ENCODE measurements at regions not wholly inside any gene's neighbourhood (a gene's known extent, or its start where the extent isn't known, plus 50 kb on each side); places are given as distances from the start of the nearest gene placed in this dataset.

DNA sequence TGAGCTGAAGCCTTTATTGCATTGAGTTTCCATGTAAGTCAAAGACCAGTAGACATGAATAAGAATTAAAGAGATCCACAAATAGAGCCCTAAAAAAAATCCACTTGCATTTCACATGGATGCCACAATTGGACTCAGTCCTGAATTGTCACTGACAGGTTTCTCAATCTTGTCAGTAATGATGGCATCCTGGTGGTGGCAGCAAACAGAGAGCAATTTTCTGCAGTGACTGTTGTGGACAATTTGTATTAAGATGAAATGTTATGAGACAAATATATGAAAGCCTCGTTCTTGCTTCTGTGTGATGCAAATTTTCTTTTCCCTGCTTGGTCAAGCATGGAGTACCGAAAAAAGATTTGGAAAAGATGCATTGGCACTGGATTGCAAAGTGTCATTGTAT is 278.9 kb downstream of the SAMD5 start:
- Histone ChIP-seq H3K4me1 (ENCODE audit: control insufficient read depth, low read depth, low read length) (no peaks in the 10 kb centered on the region), H2AK5ac (ENCODE audit: low read length) (no peak overlapping the region), H3K9ac (ENCODE audit: low read length) (no peak overlapping the region), H2BK15ac (replicated peaks; ENCODE audit: low read depth) (no peak overlapping the region), H3K36me3 (ENCODE audit: control insufficient read depth, insufficient read depth, low read length) (no peaks in the 10 kb centered on the region), H2BK5ac (ENCODE audit: low read length) (no peak overlapping the region), H3K79me2 (ENCODE audit: control insufficient read depth, insufficient read depth, low read length) (no peaks in the 10 kb centered on the region), H3K4ac (ENCODE audit: low read depth, low read length) (no peak overlapping the region), H3K79me1 (ENCODE audit: low read length) (no peaks in the 10 kb centered on the region), H3K23ac (ENCODE audit: low read length) (no peak overlapping the region), H3K56ac (ENCODE audit: low read length) (no peak overlapping the region), H3K27ac (ENCODE audit: low read depth, low read length) (no peak overlapping the region), H2BK120ac (ENCODE audit: low read depth, low read length) (no peak overlapping the region), H4K8ac (ENCODE audit: low read depth, low read length) (no peak overlapping the region), H3K4me2 (ENCODE audit: low read length) (no peak overlapping the region), H3K4me3 (ENCODE audit: low read length) (no peak overlapping the region), H3K18ac (ENCODE audit: low read length) (no peak overlapping the region), H3K27me3 (ENCODE audit: insufficient read depth, low read length, poor library complexity) (no peaks in the 10 kb centered on the region), H4K5ac (ENCODE audit: low read length) (no peak overlapping the region)
- WGBS (ENCODE audit: extremely low coverage, insufficient coverage, low lambda C conversion rate) = no CpG with 5 or more reads among the region's 2 CpGs
- no peak for DNase-seq

DNA sequence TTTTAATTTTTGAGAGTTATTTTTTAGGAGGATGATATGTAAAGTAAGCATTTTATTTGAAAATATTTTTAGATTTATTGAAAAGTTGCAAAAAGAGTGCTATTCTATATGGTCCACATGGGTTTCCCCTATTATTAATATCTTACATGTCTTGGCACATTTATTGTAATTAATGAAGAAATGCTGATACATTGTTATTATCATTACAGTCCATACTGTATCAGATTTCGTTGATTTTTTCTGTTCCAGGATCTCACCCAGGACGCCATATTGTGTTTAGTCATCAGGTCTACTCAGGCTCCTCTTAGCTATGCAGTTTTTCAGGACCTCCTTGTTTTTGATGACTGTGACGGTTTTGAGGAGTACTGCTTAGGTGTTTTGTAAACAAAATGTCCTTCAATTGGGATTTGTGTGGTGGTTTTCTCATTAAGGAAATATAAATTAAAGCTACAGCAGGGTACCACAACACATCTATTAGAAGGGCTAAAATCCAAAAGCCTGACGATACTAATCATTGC is 281.0 kb downstream of the SAMD5 start:
- Histone ChIP-seq H3K79me2 (ENCODE audit: control insufficient read depth, insufficient read depth, low read length) (no peaks in the 10 kb centered on the region), H3K79me1 (ENCODE audit: low read length) (no peaks in the 10 kb centered on the region), H4K5ac (ENCODE audit: low read length) (no peak overlapping the region), H3K23ac (ENCODE audit: low read length) (no peak overlapping the region), H2BK15ac (replicated peaks; ENCODE audit: low read depth) (no peak overlapping the region), H3K4ac (ENCODE audit: low read depth, low read length) (no peak overlapping the region), H3K4me2 (ENCODE audit: low read length) (no peak overlapping the region), H3K4me3 (ENCODE audit: low read length) (no peak overlapping the region), H4K8ac (ENCODE audit: low read depth, low read length) (no peak overlapping the region), H3K9ac (ENCODE audit: low read length) (no peak overlapping the region), H3K36me3 (ENCODE audit: control insufficient read depth, insufficient read depth, low read length) (no peaks in the 10 kb centered on the region), H3K4me1 (ENCODE audit: control insufficient read depth, low read depth, low read length) (no peaks in the 10 kb centered on the region), H3K56ac (ENCODE audit: low read length) (no peak overlapping the region), H2BK120ac (ENCODE audit: low read depth, low read length) (no peak overlapping the region), H3K27ac (ENCODE audit: low read depth, low read length) (no peak overlapping the region), H2BK5ac (ENCODE audit: low read length) (no peak overlapping the region), H3K18ac (ENCODE audit: low read length) (no peak overlapping the region), H2AK5ac (ENCODE audit: low read length) (no peak overlapping the region), H3K27me3 (ENCODE audit: insufficient read depth, low read length, poor library complexity) (no peaks in the 10 kb centered on the region)
- WGBS (ENCODE audit: extremely low coverage, insufficient coverage, low lambda C conversion rate) = no CpG with 5 or more reads among the region's 4 CpGs
- no peak for DNase-seq

DNA sequence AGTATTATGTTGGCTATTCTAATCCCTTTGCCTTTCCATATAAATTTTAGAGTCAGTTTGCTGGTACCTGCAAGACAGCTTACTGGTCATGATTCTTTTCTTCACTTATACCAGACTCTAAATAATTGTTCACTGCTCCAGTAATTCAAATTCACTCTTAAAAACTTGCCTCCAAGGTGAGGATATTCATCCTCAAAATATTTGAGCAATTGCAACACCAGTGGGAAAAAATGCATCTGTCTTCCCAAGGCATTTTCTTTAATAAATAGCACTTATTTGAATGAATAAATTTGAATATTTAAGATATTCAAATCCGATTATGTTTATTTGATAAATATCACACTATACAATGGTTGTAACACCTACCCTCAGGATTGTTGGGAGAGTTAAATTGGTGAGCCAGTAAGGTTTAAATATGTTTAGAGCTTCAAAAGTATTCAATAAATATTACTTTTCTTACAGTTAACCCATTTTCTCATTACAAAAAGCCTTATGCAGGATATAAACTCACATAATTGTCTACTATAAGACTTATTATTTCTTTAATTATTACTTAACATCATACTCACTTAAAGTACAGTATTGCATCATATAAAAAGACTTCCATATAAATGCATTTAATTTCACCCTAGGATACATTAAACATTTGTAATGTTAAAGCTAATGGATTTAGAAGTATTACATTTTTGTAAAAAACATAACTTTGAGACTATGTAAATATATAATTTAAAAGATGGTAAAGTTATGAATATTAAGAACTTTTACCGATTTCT is 285.6 kb downstream of the SAMD5 start:
- Histone ChIP-seq H2BK120ac (ENCODE audit: low read depth, low read length) (no peak overlapping the region), H3K4me3 (ENCODE audit: low read length) (no peak overlapping the region), H3K36me3 (ENCODE audit: control insufficient read depth, insufficient read depth, low read length) (no peaks in the 10 kb centered on the region), H3K9ac (ENCODE audit: low read length) (no peak overlapping the region), H3K18ac (ENCODE audit: low read length) (no peak overlapping the region), H3K4me2 (ENCODE audit: low read length) (no peak overlapping the region), H3K4me1 (ENCODE audit: control insufficient read depth, low read depth, low read length) (no peaks in the 10 kb centered on the region), H3K27ac (ENCODE audit: low read depth, low read length) (no peak overlapping the region), H3K56ac (ENCODE audit: low read length) (no peak overlapping the region), H2BK5ac (ENCODE audit: low read length) (no peak overlapping the region), H4K8ac (ENCODE audit: low read depth, low read length) (no peak overlapping the region), H3K27me3 (ENCODE audit: insufficient read depth, low read length, poor library complexity) (no peaks in the 10 kb centered on the region), H3K79me2 (ENCODE audit: control insufficient read depth, insufficient read depth, low read length) (no peaks in the 10 kb centered on the region), H2BK15ac (replicated peaks; ENCODE audit: low read depth) (no peak overlapping the region), H4K5ac (ENCODE audit: low read length) (no peak overlapping the region), H3K79me1 (ENCODE audit: low read length) (no peaks in the 10 kb centered on the region), H2AK5ac (ENCODE audit: low read length) (no peak overlapping the region), H3K4ac (ENCODE audit: low read depth, low read length) (no peak overlapping the region), H3K23ac (ENCODE audit: low read length) (no peak overlapping the region)
- no peak for DNase-seq
- WGBS (ENCODE audit: extremely low coverage, insufficient coverage, low lambda C conversion rate) = 100% methylated on average over 1 of the region's 2 CpGs

DNA sequence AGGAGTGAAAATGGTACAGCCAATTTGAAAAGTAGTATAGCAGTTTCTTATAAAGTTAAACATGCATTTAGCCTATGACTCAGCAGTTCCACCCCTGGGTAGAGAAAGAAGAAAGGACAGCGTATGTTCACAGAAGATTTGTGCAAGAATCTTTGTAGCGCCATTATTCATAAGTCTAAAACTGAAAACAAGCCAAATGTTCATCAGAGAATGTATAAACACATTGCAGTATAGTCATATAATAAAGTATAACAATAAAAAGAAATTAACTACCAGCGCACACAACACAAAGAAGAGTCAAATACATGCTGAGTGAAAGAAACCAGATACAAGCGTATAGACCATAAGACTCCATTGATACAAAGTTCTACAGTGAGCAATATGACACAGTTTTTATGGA is 294.0 kb downstream of the SAMD5 start:
- Histone ChIP-seq H2BK120ac (ENCODE audit: low read depth, low read length) (no peak overlapping the region), H3K79me1 (ENCODE audit: low read length) (no peaks in the 10 kb centered on the region), H3K79me2 (ENCODE audit: control insufficient read depth, insufficient read depth, low read length) (no peaks in the 10 kb centered on the region), H4K5ac (ENCODE audit: low read length) (no peak overlapping the region), H3K27ac (ENCODE audit: low read depth, low read length) (no peak overlapping the region), H3K27me3 (ENCODE audit: insufficient read depth, low read length, poor library complexity) (no peaks in the 10 kb centered on the region), H4K8ac (ENCODE audit: low read depth, low read length) (no peak overlapping the region), H3K4ac (ENCODE audit: low read depth, low read length) (no peak overlapping the region), H3K4me1 (ENCODE audit: control insufficient read depth, low read depth, low read length) (no peaks in the 10 kb centered on the region), H3K9ac (ENCODE audit: low read length) (no peak overlapping the region), H2BK15ac (replicated peaks; ENCODE audit: low read depth) (no peak overlapping the region), H3K4me2 (ENCODE audit: low read length) (no peak overlapping the region), H3K18ac (ENCODE audit: low read length) (no peak overlapping the region), H2BK5ac (ENCODE audit: low read length) (no peak overlapping the region), H3K56ac (ENCODE audit: low read length) (no peak overlapping the region), H3K23ac (ENCODE audit: low read length) (no peak overlapping the region), H3K4me3 (ENCODE audit: low read length) (no peak overlapping the region), H2AK5ac (ENCODE audit: low read length) (no peak overlapping the region), H3K36me3 (ENCODE audit: control insufficient read depth, insufficient read depth, low read length) (no peaks in the 10 kb centered on the region)
- no peak for DNase-seq
- WGBS (ENCODE audit: extremely low coverage, insufficient coverage, low lambda C conversion rate) = no CpG with 5 or more reads among the region's 4 CpGs

DNA sequence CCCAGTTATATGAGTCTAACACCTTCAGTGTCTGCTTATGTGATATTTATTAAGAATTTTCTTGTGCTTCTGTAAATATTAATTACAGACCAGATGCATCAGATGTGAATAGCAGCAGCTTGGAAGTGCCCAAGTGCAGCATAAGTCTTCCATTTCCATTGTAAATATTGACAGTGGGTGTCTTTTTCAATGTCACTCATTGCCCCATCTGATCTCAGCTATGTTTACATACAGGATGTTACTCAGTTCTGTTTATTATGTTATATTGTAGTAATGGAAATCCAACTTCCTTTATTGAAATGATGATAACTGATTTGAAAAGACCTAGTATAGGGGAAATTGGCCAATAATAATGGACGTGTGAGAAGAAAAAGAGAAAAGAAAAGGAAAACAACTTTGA is 296.7 kb downstream of the SAMD5 start:
- Histone ChIP-seq H3K18ac (ENCODE audit: low read length) (no peak overlapping the region), H3K36me3 (ENCODE audit: control insufficient read depth, insufficient read depth, low read length) (no peaks in the 10 kb centered on the region), H3K4me2 (ENCODE audit: low read length) (no peak overlapping the region), H3K23ac (ENCODE audit: low read length) (no peak overlapping the region), H2BK15ac (replicated peaks; ENCODE audit: low read depth) (no peak overlapping the region), H2BK5ac (ENCODE audit: low read length) (no peak overlapping the region), H3K27me3 (ENCODE audit: insufficient read depth, low read length, poor library complexity) (no peaks in the 10 kb centered on the region), H3K79me1 (ENCODE audit: low read length) (no peaks in the 10 kb centered on the region), H2AK5ac (ENCODE audit: low read length) (no peak overlapping the region), H3K4me1 (ENCODE audit: control insufficient read depth, low read depth, low read length) (no peaks in the 10 kb centered on the region), H3K9ac (ENCODE audit: low read length) (no peak overlapping the region), H3K4ac (ENCODE audit: low read depth, low read length) (no peak overlapping the region), H3K27ac (ENCODE audit: low read depth, low read length) (no peak overlapping the region), H4K5ac (ENCODE audit: low read length) (no peak overlapping the region), H2BK120ac (ENCODE audit: low read depth, low read length) (no peak overlapping the region), H3K4me3 (ENCODE audit: low read length) (no peak overlapping the region), H3K56ac (ENCODE audit: low read length) (no peak overlapping the region), H3K79me2 (ENCODE audit: control insufficient read depth, insufficient read depth, low read length) (no peaks in the 10 kb centered on the region), H4K8ac (ENCODE audit: low read depth, low read length) (no peak overlapping the region)
- no peak for DNase-seq
- WGBS (ENCODE audit: extremely low coverage, insufficient coverage, low lambda C conversion rate) = no CpG with 5 or more reads among the region's 1 CpG

DNA sequence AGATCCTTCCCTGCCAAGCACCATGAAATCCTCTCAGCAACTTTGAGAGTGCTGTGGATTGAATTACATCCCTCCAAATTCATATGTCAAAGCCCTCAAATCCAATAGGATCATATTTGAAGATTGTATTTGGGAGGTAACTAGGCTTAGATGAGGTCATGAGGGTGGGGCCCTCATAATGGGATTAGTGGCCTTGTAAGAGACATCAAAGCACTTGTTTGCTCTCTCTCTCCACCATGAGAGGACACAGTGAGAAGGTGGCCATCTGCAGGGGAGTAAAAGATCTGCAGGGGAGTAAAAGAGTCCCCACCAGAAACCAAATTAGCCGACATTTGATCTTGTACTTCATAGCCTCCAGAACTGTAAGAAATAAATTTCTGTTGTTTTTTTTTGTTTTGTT is 298.2 kb downstream of the SAMD5 start:
- Histone ChIP-seq H3K36me3 (ENCODE audit: control insufficient read depth, insufficient read depth, low read length) (no peaks in the 10 kb centered on the region), H3K79me2 (ENCODE audit: control insufficient read depth, insufficient read depth, low read length) (no peaks in the 10 kb centered on the region), H3K4me1 (ENCODE audit: control insufficient read depth, low read depth, low read length) (no peaks in the 10 kb centered on the region), H3K9ac (ENCODE audit: low read length) (no peak overlapping the region), H3K23ac (ENCODE audit: low read length) (no peak overlapping the region), H3K4ac (ENCODE audit: low read depth, low read length) (no peak overlapping the region), H3K27ac (ENCODE audit: low read depth, low read length) (no peak overlapping the region), H3K27me3 (ENCODE audit: insufficient read depth, low read length, poor library complexity) (no peaks in the 10 kb centered on the region), H2BK15ac (replicated peaks; ENCODE audit: low read depth) (no peak overlapping the region), H2BK5ac (ENCODE audit: low read length) (no peak overlapping the region), H4K8ac (ENCODE audit: low read depth, low read length) (no peak overlapping the region), H2BK120ac (ENCODE audit: low read depth, low read length) (no peak overlapping the region), H3K4me2 (ENCODE audit: low read length) (no peak overlapping the region), H4K5ac (ENCODE audit: low read length) (no peak overlapping the region), H3K18ac (ENCODE audit: low read length) (no peak overlapping the region), H3K56ac (ENCODE audit: low read length) (no peak overlapping the region), H3K4me3 (ENCODE audit: low read length) (no peak overlapping the region), H3K79me1 (ENCODE audit: low read length) (no peaks in the 10 kb centered on the region), H2AK5ac (ENCODE audit: low read length) (no peak overlapping the region)
- WGBS (ENCODE audit: extremely low coverage, insufficient coverage, low lambda C conversion rate) = no CpG with 5 or more reads among the region's 1 CpG
- peak; percentile 42 for DNase-seq
